ENCODE measurements at regions not wholly inside any gene's neighbourhood (a gene's known extent, or its start where the extent isn't known, plus 50 kb on each side); places are given as distances from the start of the nearest gene placed in this dataset.
"Not testable (repeated sequence)": the region's sequence is repeated elsewhere in the genome, so short reads cannot be mapped to it uniquely, and the experiment has no call there.

DNA sequence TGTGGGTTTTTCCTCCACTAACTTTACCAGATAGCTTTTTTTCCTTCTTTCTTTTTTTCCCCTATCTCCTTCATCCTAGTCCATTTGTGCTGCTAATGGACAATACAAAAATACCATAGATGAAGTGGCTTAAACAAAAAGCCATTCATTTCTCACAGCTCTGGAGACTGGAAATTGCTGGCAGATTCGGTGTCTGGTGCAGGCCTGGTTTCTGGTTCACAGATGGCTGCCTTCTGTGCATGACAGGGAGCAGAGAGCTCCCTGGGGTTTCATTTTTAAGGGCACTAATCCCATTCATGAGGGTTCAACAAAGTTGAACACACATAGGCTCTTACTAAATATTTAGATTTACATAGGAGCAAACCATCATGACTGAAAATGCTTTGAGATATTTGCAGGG is 467.4 kb downstream of the TYW1 start:
- in situ Hi-C loops (cut with HindIII; ENCODE audit: low sequenced_read_pairs): no loop called here

DNA sequence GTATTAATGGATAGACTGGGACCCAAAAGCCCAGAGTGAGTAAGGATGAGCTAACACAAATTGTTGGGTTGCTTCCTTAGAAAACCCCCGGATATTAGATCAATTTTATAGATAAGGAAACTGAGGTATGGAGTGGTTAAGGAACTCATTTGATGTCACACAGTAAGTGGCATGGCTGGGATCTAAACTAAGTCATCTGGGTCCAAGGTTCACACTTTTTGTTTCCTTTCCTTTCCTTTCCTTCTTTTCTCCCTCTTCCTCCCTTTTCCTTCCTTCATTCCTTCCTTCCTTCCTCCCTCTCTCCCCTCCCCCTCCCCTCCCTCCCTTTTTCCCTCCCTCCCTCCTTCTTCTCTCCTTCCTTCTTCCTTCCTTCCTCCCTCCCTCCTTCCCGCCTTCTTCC is 469.5 kb downstream of the TYW1 start:
- in situ Hi-C loops (cut with HindIII; ENCODE audit: low sequenced_read_pairs): no loop called here

DNA sequence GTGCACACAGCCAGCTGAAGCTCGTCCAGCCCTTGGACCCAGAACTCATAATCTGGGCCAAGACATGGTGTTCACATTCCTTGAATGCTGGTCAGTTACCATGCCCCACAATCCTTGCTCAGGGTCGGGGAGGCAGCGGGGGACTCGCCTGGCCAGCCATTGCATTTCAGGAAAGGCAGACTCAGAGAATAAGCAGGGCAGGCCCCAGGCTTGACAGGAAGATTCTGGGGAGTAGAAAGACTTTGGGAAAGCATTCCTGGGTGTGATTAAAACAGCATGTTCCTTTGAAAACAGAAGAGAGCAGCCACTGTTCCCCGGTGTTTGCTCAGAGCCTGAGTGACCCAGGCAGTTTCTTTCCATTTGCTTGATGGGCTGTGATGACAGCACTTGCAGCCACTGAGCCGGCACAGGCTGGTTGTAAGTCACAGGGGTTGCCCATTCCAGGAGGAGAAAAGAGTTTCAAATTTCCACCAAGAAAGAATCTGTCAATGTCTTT is 473.7 kb downstream of the TYW1 start:
- in situ Hi-C loops (cut with HindIII; ENCODE audit: low sequenced_read_pairs): no loop called here

DNA sequence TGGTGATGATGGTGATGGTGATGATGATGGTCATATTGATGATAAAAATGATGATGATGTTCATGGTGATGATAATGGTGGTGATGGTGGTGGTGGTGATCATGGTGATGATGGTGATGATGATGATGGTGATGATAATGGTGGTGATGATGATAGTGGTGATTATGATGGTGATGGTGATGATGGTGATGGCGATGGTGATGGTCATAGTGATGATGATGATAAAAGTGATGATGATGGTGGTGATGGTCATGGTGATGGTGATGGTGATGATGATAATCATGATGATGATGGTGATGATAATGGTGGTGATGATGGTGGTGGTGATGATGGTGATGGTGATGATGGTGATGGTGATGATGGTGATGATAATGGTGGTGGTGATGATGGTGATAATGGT is 478.7 kb downstream of the TYW1 start:
- in situ Hi-C loops (cut with HindIII; ENCODE audit: low sequenced_read_pairs): no loop called here

DNA sequence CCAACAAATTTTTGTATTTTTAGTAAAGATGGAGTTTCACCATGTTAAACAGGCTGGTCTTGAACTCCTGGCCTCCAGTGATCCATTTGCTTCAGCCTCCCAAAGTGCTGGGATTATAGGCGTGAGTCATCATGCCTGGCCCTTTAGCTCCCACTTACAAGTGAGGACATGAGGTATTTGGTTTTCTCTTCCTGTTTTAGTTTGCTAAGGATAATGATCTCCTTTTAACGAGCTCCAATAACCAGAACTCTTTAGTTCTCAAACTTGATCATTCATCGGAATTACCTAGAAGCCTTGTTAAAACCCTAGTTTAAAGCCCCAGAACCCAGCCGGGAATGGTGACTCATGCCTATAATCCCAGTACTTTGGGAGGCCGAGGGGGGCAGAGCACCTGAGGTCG is 481.4 kb downstream of the TYW1 start:
- in situ Hi-C loops (cut with HindIII; ENCODE audit: low sequenced_read_pairs): no loop called here

DNA sequence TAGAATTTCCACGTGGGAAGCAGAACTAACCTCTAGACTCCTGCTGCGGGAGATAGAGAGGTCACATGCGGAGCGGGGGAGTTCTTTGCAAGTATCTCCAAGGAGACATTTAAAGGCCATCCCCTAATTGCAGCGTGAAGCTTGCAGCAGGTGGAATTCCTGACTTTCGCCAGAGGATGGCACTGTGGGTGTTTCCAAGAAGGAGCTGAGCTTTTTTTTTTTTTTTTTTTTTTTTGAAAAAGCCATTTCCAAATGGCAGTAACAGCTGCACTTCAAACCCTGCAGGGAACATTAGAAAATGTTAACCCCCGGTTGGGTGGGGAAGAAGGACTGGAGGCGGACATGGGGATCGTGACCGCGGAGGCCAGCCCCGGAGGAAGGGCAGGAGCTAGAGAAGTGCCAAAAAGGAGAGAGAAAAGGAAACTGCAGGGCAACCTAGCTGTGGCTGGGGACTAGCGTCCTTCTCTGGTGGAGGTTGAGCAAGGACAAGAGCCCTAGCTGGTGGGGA is 487.7 kb downstream of the TYW1 start:
- in situ Hi-C loops (cut with HindIII; ENCODE audit: low sequenced_read_pairs): no loop called here

DNA sequence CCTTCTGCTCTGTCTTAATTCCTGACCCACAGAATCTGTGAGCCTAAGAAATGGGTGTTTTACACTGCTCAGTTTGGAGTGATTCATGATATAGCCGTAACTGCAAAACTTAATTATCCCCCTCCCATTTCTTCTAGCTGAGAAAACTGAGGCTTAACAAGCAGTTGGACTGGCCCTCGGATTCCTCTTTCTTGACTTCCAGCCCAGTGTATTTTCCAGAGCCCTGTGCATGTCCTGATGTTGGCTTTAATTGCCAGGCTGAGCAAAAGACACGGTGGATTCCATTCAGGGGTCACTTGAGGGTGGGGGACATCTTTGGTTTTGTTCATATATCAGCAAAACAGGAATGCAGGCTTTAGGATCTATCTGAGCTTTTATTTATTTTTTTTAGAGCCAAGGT is 489.8 kb downstream of the TYW1 start:
- in situ Hi-C loops (cut with HindIII; ENCODE audit: low sequenced_read_pairs): no loop called here

DNA sequence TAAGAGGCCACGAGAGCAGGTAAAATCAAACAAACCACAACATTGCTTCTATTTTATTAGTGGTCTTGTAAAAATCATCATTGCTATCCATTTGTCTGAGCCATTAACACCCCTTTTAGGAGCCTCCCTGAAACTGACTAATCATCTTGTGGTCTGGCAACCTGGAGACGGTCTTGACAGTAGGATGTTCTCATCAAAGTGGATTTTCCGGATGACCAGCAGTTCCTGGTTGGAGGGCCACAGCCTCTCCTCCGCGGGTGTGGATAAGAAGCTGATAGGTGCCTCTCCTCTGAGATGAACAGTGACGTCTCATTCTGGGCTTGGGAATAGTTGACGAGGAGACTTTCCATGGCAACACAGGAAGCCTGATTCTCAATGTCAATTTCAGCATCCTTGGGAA is 490.7 kb downstream of the TYW1 start:
- in situ Hi-C loops (cut with HindIII; ENCODE audit: low sequenced_read_pairs): no loop called here

DNA sequence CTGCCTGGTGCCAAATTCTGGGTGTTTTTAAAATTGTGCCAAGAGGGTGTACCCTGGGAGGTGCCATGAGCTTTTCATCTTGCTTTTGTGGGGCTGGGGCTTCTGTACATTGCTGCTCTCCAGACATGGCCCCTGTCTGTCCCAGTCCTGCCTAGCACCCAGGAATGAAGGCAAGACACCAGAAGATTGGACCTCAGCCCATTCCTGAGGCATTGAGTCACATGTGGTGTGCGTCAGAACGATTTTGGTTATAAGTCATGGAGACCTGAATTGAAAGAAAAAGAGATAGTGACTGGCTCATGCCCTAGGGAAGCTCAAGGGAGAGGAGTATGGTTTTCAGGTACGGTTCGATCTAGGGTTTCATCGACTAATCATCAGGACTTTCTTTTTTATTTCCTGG is 493.2 kb downstream of the TYW1 start:
- in situ Hi-C loops (cut with HindIII; ENCODE audit: low sequenced_read_pairs): no loop called here

DNA sequence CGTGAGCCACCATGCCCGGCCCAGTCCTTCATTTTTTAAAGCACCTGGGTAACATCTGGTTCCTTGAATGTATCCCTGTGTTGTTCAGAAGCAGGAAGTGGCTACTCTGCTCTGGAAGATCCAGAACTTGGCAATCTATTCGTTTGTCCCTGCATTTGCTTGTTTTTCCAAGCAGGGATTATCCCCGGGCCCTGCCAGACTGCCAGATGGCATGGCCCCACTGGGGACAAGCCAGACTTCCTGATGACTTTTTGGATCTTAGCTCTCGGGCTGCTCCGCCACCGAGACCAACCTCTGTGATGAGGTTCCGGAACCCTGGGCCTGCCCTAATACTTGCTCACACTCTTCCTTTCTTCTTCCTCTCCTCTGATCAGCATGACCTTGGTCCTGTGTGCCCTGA is 496.7 kb downstream of the TYW1 start:
- in situ Hi-C loops (cut with HindIII; ENCODE audit: low sequenced_read_pairs): no loop called here

DNA sequence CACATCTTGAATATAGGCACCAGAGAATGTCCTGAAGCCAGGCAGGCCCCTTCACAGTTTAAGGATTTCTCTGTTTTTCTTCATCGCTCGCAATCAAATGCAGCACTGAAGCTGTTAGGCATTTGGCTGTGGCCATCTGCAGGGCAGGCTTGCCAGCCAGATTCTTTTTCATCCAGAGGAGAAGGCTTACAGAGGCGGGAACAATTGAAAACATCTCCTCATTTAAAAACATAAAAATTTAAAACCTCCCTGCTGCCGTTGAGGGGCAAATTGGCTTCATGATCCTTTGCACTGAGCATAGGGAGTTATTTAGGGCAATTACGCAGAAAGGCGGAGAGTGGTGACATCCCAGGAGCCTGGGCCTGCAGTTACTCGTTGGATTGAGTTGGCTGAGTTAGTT is 500.0 kb downstream of the TYW1 start:
- in situ Hi-C loops (cut with HindIII; ENCODE audit: low sequenced_read_pairs): no loop called here

DNA sequence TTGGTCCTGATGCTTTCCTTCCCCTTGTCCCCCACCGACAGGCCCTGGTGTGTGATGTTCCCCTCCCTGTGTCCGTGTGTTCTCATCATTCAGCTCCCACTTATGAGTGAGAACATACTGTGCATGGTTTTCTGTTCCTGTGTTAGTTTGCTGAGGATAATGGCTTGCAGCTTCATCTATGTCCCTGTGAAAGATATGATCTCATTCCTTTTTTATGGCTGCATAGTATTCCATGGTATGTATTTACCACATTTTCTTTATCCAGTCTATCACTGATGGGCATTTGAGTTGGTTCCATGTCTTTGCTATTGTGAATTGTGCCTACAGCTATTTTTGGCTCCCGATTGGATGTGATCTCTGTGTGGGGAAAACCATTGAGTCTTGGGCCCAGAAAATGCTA is 501.3 kb downstream of the TYW1 start:
- in situ Hi-C loops (cut with HindIII; ENCODE audit: low sequenced_read_pairs): not testable (repeated sequence)

DNA sequence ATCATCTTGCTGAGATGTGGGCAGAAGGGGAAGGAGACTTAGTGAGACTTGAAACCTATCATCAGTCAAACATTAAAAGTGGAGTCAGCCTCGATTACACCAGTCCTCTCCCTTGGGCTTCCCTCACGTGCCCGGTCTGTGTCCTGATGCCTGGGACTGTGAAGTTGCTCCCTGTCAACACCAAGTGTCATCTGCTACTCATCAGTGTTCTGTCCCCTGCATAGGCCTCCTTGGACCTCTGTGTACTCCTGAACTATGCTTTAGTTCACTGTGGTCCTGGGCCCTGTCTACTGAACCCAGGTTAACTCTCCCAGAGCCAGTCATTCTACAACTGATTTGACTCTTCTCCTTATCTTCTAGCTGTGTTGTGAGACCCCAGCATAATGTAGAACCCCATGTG is 506.3 kb downstream of the TYW1 start:
- in situ Hi-C loops (cut with HindIII; ENCODE audit: low sequenced_read_pairs): no loop called here

DNA sequence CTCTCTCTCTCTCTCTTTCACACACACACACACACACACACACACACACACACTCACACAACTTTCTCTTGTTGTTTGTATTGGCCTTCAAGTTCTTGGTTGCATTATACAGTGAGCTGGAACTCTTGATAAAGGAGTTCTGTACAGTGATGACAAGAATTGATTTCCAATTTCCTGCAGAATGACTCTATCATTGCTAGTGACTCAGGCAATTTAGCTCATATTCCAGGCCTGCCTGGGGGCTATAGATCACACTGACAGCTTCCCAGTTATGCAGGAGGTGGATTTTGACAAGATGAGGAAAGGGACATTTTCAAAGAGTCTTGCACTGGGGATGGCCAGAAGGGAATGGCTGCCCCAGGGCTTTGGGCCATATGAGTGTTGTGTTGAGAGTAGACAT is 508.8 kb downstream of the TYW1 start:
- in situ Hi-C loops (cut with HindIII; ENCODE audit: low sequenced_read_pairs): no loop called here

DNA sequence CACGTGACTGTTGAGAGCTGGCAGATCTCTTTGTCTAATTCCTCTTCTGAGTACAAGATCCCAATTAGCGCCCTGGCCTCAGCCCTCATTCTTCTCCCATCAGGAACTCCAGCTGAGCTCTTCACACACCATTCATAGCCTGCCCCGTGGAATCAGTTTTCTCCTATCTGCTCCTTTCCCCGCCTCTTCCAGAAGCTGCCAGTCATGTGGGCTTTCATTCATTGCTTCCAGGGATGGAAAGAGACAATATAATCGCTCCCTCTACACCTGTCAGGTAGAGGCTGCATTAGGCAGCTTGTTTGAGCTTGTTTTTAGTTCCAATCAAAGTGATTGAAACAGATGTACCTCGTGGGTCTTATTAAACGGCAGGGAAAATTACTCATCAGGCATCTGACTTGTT is 515.8 kb downstream of the TYW1 start:
- in situ Hi-C loops (cut with HindIII; ENCODE audit: low sequenced_read_pairs): no loop called here

DNA sequence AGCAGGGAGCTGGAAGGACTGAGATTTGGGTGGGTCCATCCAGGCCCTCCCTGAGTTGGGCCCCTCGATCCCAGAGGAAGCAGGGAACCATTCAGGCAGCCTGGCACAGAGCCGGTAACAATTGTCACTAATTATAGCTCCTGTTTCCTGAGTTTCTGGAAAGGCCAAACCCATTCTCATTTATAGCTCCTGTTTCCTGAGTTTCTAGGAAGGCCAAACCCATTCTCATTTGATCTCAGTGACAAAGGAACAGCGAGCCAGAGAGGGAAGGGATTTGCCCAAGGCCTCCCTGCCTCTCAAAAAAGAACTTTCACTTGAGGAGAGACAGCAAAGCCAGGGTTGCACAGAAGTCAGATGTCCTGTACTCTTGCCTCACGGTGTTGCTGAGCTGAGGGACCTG is 521.9 kb downstream of the TYW1 start:
- in situ Hi-C loops (cut with HindIII; ENCODE audit: low sequenced_read_pairs): no loop called here

DNA sequence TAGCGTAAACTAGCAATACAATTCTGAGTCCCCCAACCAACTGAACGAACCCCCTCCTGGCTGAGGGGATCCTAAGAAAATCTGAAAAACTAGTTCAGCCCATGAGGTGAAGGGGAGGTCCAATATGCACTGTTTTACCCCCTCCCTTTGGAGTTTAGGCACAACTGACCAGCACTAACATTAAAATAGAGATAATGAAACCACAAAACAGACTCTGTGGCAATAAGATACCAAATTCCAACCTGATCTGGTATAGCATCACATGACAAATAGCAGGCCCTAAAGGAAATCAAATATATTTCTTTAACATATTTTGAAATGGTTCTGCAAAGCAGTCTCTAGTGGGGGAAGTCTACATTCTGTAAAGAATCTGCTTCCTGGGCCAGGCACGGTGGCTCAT is 522.5 kb downstream of the TYW1 start:
- in situ Hi-C loops (cut with HindIII; ENCODE audit: low sequenced_read_pairs): no loop called here

DNA sequence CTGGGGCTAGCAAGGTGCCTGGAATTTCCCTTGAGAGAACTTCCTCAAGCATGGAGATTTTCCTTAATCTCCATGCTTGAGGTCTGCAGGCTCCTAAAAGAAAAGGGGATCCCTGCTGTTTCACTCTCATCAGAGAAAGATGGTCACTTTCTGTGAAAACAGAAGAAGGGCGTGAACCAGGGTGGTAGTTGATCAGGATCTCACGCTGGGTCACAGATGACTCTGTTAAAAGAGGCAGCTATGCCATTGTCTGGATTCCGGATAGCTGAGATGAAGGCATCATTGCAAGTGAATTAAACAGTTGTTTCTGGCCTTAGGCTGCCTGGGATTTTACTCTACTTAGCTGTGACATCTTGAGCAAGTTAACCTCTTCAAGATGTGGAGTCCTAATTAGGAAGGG is 525.9 kb downstream of the TYW1 start:
- in situ Hi-C loops (cut with HindIII; ENCODE audit: low sequenced_read_pairs): no loop called here

DNA sequence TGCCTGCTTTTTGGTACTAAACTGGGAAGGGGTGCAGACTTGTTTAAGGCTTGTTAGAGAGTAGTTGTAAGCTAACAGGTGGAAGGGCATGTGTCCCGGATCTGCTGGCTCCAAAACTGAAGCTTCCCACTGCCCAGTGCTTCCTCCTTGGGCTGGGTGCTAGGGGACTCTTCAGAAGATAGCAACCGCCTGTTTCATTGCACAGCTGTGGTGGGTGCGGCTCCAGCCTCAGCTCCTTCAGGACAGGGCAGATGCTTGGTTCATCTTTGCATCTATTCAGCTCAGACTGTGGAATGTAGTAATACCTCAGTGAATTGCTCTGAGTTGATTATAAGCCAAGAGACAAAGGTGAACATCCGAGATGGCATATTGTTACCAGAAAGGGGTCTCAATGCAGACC is 527.1 kb downstream of the TYW1 start:
- in situ Hi-C loops (cut with HindIII; ENCODE audit: low sequenced_read_pairs): no loop called here

DNA sequence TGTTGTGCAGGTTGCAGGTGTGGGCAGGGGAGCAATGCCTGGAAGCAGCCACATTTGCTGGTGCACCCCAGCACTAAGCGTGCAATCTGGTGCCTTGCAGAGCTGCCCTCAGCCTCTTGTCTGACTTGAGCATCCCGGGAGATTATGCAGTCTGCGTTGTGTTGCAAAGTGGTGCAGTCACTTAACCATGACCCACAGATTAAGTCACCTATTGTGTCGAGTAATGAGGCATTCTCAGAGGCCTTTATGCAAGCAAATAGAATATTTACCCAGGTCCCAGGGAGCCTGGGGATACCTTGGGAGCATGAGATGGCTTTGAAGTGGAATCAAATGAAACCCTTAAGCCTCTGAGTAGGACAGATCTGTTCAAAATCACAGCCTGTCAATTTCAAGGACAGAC is 529.0 kb downstream of the TYW1 start:
- in situ Hi-C loops (cut with HindIII; ENCODE audit: low sequenced_read_pairs): no loop called here

DNA sequence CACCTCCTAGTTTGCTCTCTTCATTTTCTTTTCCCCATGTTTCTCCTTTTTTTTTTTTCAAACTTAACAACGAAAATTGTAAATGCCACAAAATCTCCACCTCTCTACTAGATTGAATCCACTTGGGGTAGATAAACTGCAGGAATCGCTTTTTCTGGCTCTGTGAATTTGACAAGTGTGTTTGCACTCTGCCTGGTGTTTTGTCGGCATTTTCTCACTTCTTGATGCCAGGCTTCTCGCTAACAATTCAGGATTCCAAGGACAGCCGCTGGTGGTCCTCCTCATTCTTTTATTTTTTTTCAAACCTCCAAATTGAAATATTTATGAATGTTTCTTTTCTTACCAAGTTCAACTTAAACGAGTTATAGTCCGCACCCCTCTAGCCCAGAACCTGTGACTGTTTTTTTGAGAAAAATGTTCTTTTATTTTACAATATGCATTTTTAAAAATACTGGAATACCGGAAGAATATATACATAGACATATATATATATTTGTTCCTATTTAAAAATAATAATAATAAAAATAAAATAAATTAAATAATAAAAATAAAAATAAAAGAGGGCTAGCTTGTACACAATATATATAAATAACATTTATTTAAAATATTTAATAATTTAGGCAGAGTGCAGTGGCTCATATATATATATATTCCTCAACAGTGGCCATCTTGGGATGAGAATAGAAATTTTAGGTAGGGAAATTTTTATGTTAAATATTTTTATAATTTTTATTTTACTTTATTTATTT is 538.8 kb downstream of the TYW1 start:
- in situ Hi-C loops (cut with HindIII; ENCODE audit: low sequenced_read_pairs): no loop called here

DNA sequence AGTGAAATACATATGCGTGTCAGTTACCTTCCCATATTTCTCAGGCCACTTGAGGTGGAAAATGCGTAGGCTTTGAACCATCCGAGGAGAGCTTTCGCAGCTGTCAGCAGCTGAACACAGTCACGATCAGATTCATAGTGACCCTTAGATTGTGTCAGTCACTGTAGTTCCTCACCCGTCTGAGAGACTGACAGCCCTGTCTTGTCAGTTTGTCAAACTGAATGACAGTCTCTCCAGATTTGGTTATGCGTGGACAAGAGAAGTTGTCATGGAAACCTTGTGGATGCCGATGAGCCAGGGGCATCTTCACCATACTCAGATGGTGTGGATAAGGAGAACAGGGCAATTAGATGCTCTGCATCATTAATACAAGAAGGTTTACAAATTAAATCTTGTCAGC is 546.3 kb downstream of the TYW1 start:
- in situ Hi-C loops (cut with HindIII; ENCODE audit: low sequenced_read_pairs): no loop called here

Data from DLD1 (cell line).